OCI-LY1 (cell line): ENCODE measurements at regions not wholly inside any gene's neighbourhood (a gene's known extent, or its start where the extent isn't known, plus 50 kb on each side); places are given as distances from the start of the nearest gene placed in this dataset.

Experiments
- H2AFZ ChIP-seq: fragments of 200-600 bp; sonication (generic), shearing (Covaris generic); 2 replicates; pipeline ENCODE4 v1.6.0; 2014; ENCODE audit warnings: antibody characterized with exemption, mild to moderate bottlenecking, low read length
- H3F3A ChIP-seq: fragments of 200-600 bp; sonication (generic), shearing (Covaris generic); 2 replicates; pipeline ENCODE4 v1.6.0; 2014; ENCODE audit warnings: mild to moderate bottlenecking, antibody characterized with exemption, low read length, moderate library complexity; ENCODE audit not compliant: insufficient read depth
- H3K27ac ChIP-seq: fragments of 200-600 bp; sonication (generic); 2 replicates; pipeline ENCODE4 v1.5.1; 2014; ENCODE audit warnings: low read length, mixed run types, mild to moderate bottlenecking, low read depth; ENCODE audit not compliant: poor library complexity, severe bottlenecking
- H3K27me3 ChIP-seq: fragments of 200-600 bp; sonication (generic); 2 replicates; pipeline ENCODE4 v1.6.0; 2014; ENCODE audit warnings: antibody characterized with exemption, mild to moderate bottlenecking, low read length, moderate library complexity; ENCODE audit not compliant: insufficient read depth
- H3K36me3 ChIP-seq: fragments of 200-600 bp; sonication (generic); 2 replicates; pipeline ENCODE4 v1.6.1; 2014; ENCODE audit warnings: mild to moderate bottlenecking, antibody characterized with exemption, low read length, moderate library complexity, mixed read lengths; ENCODE audit not compliant: insufficient read depth
- H3K4me1 ChIP-seq: fragments of 200-600 bp; sonication (generic); 2 replicates; pipeline ENCODE4 v1.5.1; 2014; ENCODE audit warnings: mild to moderate bottlenecking, low read length, moderate library complexity; ENCODE audit not compliant: insufficient read depth, severe bottlenecking
- H3K4me2 ChIP-seq: fragments of 200-600 bp; sonication (generic), shearing (Covaris generic); 2 replicates; pipeline ENCODE4 v1.6.1; 2014; ENCODE audit warnings: low read length
- H3K4me3 ChIP-seq: fragments of 200-600 bp; sonication (generic); 2 replicates; pipeline ENCODE4 v1.5.1; 2014; ENCODE audit warnings: low read length, low read depth, mild to moderate bottlenecking, mixed read lengths; ENCODE audit not compliant: poor library complexity, severe bottlenecking
- H3K79me2 ChIP-seq: fragments of 200-600 bp; shearing (Covaris generic); 2 replicates; pipeline ENCODE4 v1.6.1; 2016; ENCODE audit warnings: mixed run types, low read length, mixed read lengths; ENCODE audit not compliant: insufficient read depth
- H3K9ac ChIP-seq: fragments of 200-600 bp; sonication (generic), shearing (Covaris generic); 2 replicates; pipeline ENCODE4 v1.6.1; 2014; ENCODE audit warnings: mild to moderate bottlenecking, low read length, mixed read lengths
- H3K9me2 ChIP-seq: fragments of 200-600 bp; sonication (generic), shearing (Covaris generic); 2 replicates; pipeline ENCODE4 v1.6.1; 2014; ENCODE audit warnings: low read depth, mild to moderate bottlenecking, low read length, mixed read lengths
- H3K9me3 ChIP-seq: fragments of 200-600 bp; shearing (Covaris generic); 2 replicates; pipeline ENCODE4 v1.6.1; 2014; ENCODE audit warnings: low read length, mixed read lengths
- H4K20me1 ChIP-seq: fragments of 200-600 bp; sonication (generic), shearing (Covaris generic); 2 replicates; pipeline ENCODE4 v1.6.0; 2016; ENCODE audit warnings: mild to moderate bottlenecking, low read length; ENCODE audit not compliant: insufficient read depth
- CTCF ChIP-seq: fragments of 200-600 bp; sonication (generic), shearing (Covaris generic); IDR thresholded peaks from 2 replicates; pipeline ENCODE4 v1.5.1; 2017; ENCODE audit warnings: mild to moderate bottlenecking, antibody characterized with exemption, low read length, moderate library complexity, mixed read lengths
- EZH2 ChIP-seq: fragments of 200-600 bp; sonication (generic), shearing (Covaris generic); IDR thresholded peaks from 2 replicates; pipeline ENCODE4 v1.8.0; 2017; ENCODE audit warnings: borderline replicate concordance, mixed run types, mild to moderate bottlenecking, antibody characterized with exemption, low read length, moderate library complexity, mixed read lengths

- no peak for TF ChIP-seq EZH2
- no peak for TF ChIP-seq CTCF
- Histone ChIP-seq H3K27ac (no peak overlapping the region), H3K9me3 (no peaks in the 10 kb centered on the region), H3F3A (no peaks in the 10 kb centered on the region), H3K9me2 (no peaks in the 10 kb centered on the region), H4K20me1 (no peaks in the 10 kb centered on the region), H3K9ac (no peak overlapping the region), H3K27me3 (no peaks in the 10 kb centered on the region), H3K79me2 (no peaks in the 10 kb centered on the region), H2AFZ (no peak overlapping the region), H3K4me2 (no peak overlapping the region), H3K36me3 (no peaks in the 10 kb centered on the region), H3K4me1 (no peaks in the 10 kb centered on the region), H3K4me3 (no peak overlapping the region)
Measured at GRCh38 chr4:14853176-14853943, 148.9 kb upstream of the CPEB2 start.

- Histone ChIP-seq H3K9ac (no peak overlapping the region), H2AFZ (no peak overlapping the region), H3K79me2 (no peaks in the 10 kb centered on the region), H3K36me3 (no peaks in the 10 kb centered on the region), H4K20me1 (no peaks in the 10 kb centered on the region), H3K9me2 (no peaks in the 10 kb centered on the region), H3F3A (no peaks in the 10 kb centered on the region), H3K4me1 (no peaks in the 10 kb centered on the region), H3K9me3 (no peaks in the 10 kb centered on the region), H3K27ac (no peak overlapping the region), H3K4me2 (no peak overlapping the region), H3K27me3 (no peaks in the 10 kb centered on the region), H3K4me3 (no peak overlapping the region)
- no peak for TF ChIP-seq CTCF
- TF ChIP-seq EZH2, result no peak
Measured at GRCh38 chr4:14855719-14856061, 146.6 kb upstream of the CPEB2 start.

- H3K9me2 ChIP-seq, result no peaks in the 10 kb centered on the region
- H3K9me3 ChIP-seq, result no peaks in the 10 kb centered on the region
- no peaks in the 10 kb centered on the region for H4K20me1 ChIP-seq
- H3K27me3 ChIP-seq, result no peaks in the 10 kb centered on the region
- no peak overlapping the region for H2AFZ ChIP-seq
- no peaks in the 10 kb centered on the region for H3K4me1 ChIP-seq
- no peaks in the 10 kb centered on the region for H3F3A ChIP-seq
- no peak overlapping the region for H3K4me2 ChIP-seq
- H3K27ac ChIP-seq, result no peak overlapping the region
- no peaks in the 10 kb centered on the region for H3K36me3 ChIP-seq
- H3K79me2 ChIP-seq, result no peaks in the 10 kb centered on the region
- H3K9ac ChIP-seq, result no peak overlapping the region
- no peak for TF ChIP-seq CTCF
- no peak for TF ChIP-seq EZH2
- no peak overlapping the region for H3K4me3 ChIP-seq
Measured at GRCh38 chr4:14856062-14856933, 146.0 kb upstream of the CPEB2 start.
